SK-N-SH (cell line): ENCODE measurements at regions not wholly inside any gene's neighbourhood (a gene's known extent, or its start where the extent isn't known, plus 50 kb on each side); places are given as distances from the start of the nearest gene placed in this dataset.

ENCODE experiments used
- CTCF ChIA-PET: fragments of 300-600, 350-600 bp; formaldehyde crosslinking; extraction: SDS; loops from one replicate; lab custom pipeline; 2021; lab: Yijun Ruan, JAX
- POLR2A ChIA-PET: fragments of 350-600 bp; sonication (Branson Sonifier 250); formaldehyde crosslinking; extraction: SDS; loops from one replicate; lab custom pipeline; 2020; ENCODE audit warnings: antibody characterized with exemption, inconsistent platforms; lab: Yijun Ruan, JAX
- DNase-seq: peaks from one replicate; pipeline ENCODE4 v3.0.0; 2012
- H2AFZ ChIP-seq: fragments of 200-600 bp; sonication (generic); 2 replicates; pipeline ENCODE4 v1.8.1; 2016; ENCODE audit warnings: antibody characterized with exemption, mild to moderate bottlenecking, low read depth
- H3F3A ChIP-seq: fragments of 200-600 bp; sonication (generic); replicated peaks from 2 replicates; pipeline ENCODE3; 2016; ENCODE audit warnings: antibody characterized with exemption, mild to moderate bottlenecking; ENCODE audit not compliant: insufficient read depth
- H3K27ac ChIP-seq, 2 experiments: fragments of 200-500 bp in 1 of 2; fragments of 200-600 bp in 1 of 2; sonication (Bioruptor generic) in 1 of 2; sonication (generic), shearing (Covaris generic) in 1 of 2; 2 replicates each; pipeline versions ENCODE4 v1.5.1 to v1.6.1; 2014 to 2016; ENCODE audit warnings: low read depth in 2 of 2, inconsistent platforms in 1 of 2, low read length in 1 of 2, mild to moderate bottlenecking in 1 of 2, mixed read lengths in 1 of 2
- H3K27me3 ChIP-seq: fragments of 200-600 bp; sonication (generic), shearing (Covaris generic); 2 replicates; pipeline ENCODE4 v1.6.1; 2016; ENCODE audit warnings: mixed run types; ENCODE audit not compliant: insufficient read depth
- H3K36me3 ChIP-seq, 2 experiments: fragments of 200-500 bp in 1 of 2; fragments of 200-600 bp in 1 of 2; sonication (Bioruptor generic) in 1 of 2; sonication (generic) in 1 of 2; replicated peaks in 1 of 2; 2 replicates each; pipeline versions ENCODE3 to v1.5.1; 2014 to 2016; ENCODE audit warnings: low read length in 1 of 2, mild to moderate bottlenecking in 1 of 2; ENCODE audit not compliant: insufficient read depth in 2 of 2, control insufficient read depth in 1 of 2
- H3K4me1 ChIP-seq, 2 experiments: fragments of 200-500 bp in 1 of 2; fragments of 200-600 bp in 1 of 2; sonication (Bioruptor generic) in 1 of 2; sonication (generic), shearing (Covaris generic) in 1 of 2; 2 replicates each; pipeline versions ENCODE4 v1.5.1 to v1.6.1; 2014 to 2016; ENCODE audit warnings: low read depth in 1 of 2, low read length in 1 of 2, mixed run types in 1 of 2; ENCODE audit not compliant: insufficient read depth in 2 of 2, control insufficient read depth in 1 of 2
- H3K4me2 ChIP-seq: fragments of 200-600 bp; sonication (generic), shearing (Covaris generic); 2 replicates; pipeline ENCODE4 v1.6.1; 2017; ENCODE audit warnings: mixed run types
- H3K4me3 ChIP-seq, 2 experiments: fragments of 200-500 bp in 1 of 2; fragments of 200-600 bp in 1 of 2; sonication (Bioruptor generic) in 1 of 2; sonication (generic), shearing (Covaris generic) in 1 of 2; 2 replicates each; pipeline versions ENCODE4 v1.5.1 to v1.8.1; 2014 to 2016; ENCODE audit warnings: low read depth in 2 of 2, inconsistent platforms in 1 of 2, low read length in 1 of 2, mild to moderate bottlenecking in 1 of 2, mixed read lengths in 1 of 2, moderate library complexity in 1 of 2
- H3K79me2 ChIP-seq: fragments of 200-600 bp; sonication (generic); 2 replicates; pipeline ENCODE4 v1.8.1; 2017; ENCODE audit warnings: mild to moderate bottlenecking; ENCODE audit not compliant: insufficient read depth
- H3K9ac ChIP-seq: fragments of 200-600 bp; sonication (generic); 2 replicates; pipeline ENCODE4 v1.6.1; 2017; ENCODE audit warnings: mixed run types
- H3K9me2 ChIP-seq: fragments of 200-600 bp; sonication (generic); 2 replicates; pipeline ENCODE4 v1.6.1; 2017; ENCODE audit warnings: mixed run types
- H3K9me3 ChIP-seq: fragments of 200-600 bp; sonication (generic); 2 replicates; pipeline ENCODE4 v1.6.1; 2017; ENCODE audit warnings: mixed run types, mild to moderate bottlenecking, moderate library complexity
- H4K20me1 ChIP-seq: fragments of 200-600 bp; sonication (generic); 2 replicates; pipeline ENCODE4 v1.6.1; 2017; ENCODE audit warnings: mild to moderate bottlenecking, mixed run types; ENCODE audit not compliant: insufficient read depth
- ELF1 ChIP-seq: IDR thresholded peaks from 2 replicates; pipeline ENCODE4 v1.4.0; 2012
- EP300 ChIP-seq, 2 experiments: IDR thresholded peaks; 2 replicates each; pipeline versions ENCODE4 v1.4.0 to v1.6.1; 2012; ENCODE audit warnings: borderline replicate concordance in 1 of 2, low read depth in 1 of 2, low read length in 1 of 2
- FOXM1 ChIP-seq: IDR thresholded peaks from 2 replicates; pipeline ENCODE4 v1.4.0; 2012; ENCODE audit warnings: low read depth, mild to moderate bottlenecking
- NFIC ChIP-seq: IDR thresholded peaks from 2 replicates; pipeline ENCODE4 v1.4.0; 2012; ENCODE audit warnings: borderline replicate concordance
- POLR2AphosphoS5 ChIP-seq: IDR thresholded peaks from 2 replicates; pipeline ENCODE4 v1.6.1; 2012; ENCODE audit warnings: low read depth, low read length
- RCOR1 ChIP-seq: fragments of 150-350 bp; IDR thresholded peaks from 2 replicates; pipeline ENCODE4 v1.6.1; 2017; ENCODE audit warnings: antibody characterized with exemption, low read length
- RFX5 ChIP-seq: IDR thresholded peaks from 2 replicates; pipeline ENCODE4 v1.6.1; 2012; ENCODE audit warnings: mild to moderate bottlenecking, improper control_type of control experiment, low read length
- SMC3 ChIP-seq: IDR thresholded peaks from 2 replicates; pipeline ENCODE4 v1.6.1; 2012; ENCODE audit warnings: low read depth, low read length, improper control_type of control experiment
- YY1 ChIP-seq: IDR thresholded peaks from 2 replicates; pipeline ENCODE4 v1.4.0; 2012; ENCODE audit warnings: low read depth, mild to moderate bottlenecking
- TF ChIP-seq, protein P1 (sequence below): fragments of 150-350 bp; IDR thresholded peaks from 2 replicates; pipeline ENCODE4 v1.6.1; 2016; ENCODE audit warnings: mild to moderate bottlenecking, low read depth, low read length
- TF ChIP-seq, protein P2 (sequence below): IDR thresholded peaks from 2 replicates; pipeline ENCODE4 v1.4.0; 2012; ENCODE audit warnings: low read depth
- TF ChIP-seq, protein P3 (sequence below): IDR thresholded peaks from 2 replicates; pipeline ENCODE4 v1.4.0; 2012; ENCODE audit warnings: low read depth, borderline replicate concordance

- TF ChIP-seq, protein P1, sequence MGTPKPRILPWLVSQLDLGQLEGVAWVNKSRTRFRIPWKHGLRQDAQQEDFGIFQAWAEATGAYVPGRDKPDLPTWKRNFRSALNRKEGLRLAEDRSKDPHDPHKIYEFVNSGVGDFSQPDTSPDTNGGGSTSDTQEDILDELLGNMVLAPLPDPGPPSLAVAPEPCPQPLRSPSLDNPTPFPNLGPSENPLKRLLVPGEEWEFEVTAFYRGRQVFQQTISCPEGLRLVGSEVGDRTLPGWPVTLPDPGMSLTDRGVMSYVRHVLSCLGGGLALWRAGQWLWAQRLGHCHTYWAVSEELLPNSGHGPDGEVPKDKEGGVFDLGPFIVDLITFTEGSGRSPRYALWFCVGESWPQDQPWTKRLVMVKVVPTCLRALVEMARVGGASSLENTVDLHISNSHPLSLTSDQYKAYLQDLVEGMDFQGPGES, result no peak
Measured at GRCh38 chr4:30916337-30917274, 196.4 kb downstream of the PCDH7 start (continued).

DNA sequence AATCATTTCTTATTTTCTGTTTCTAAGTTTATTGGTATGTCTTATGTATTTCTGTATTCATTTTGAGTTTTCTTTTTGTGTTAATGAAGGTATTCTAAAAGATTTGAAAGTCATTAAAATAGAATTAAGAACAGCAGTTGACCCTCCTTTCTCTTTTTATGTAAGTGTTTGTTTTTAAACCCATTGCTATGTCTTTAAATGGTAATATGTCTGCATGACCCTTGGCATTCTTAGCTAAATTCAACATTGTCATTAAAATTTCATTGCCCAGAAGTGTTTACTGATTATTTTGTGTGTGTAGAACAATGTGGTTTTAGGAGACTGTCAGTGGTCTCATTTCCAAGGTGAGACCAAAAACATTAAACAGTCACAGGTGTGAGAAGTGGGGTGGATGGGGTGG lies 197.8 kb downstream of the PCDH7 start:
- ChIA-PET CTCF (interaction anchor here (0.9 kb wide), 1 partner anchor 26 kb away, joined by 3 read pairs; no protein-coding TSS in a partner anchor), POLR2A (no interaction called here)
- TF ChIP-seq NFIC (no peak), SMC3 (no peak), RFX5 (no peak), POLR2AphosphoS5 (no peak), EP300 (IDR thresholded peaks at IDR 0.05; ENCODE audit: borderline replicate concordance in 1 of 2, low read depth in 1 of 2, low read length in 1 of 2) (no peak), YY1 (no peak), FOXM1 (no peak), ELF1 (no peak), RCOR1 (no peak)
- TF ChIP-seq, protein P1, result no peak
- TF ChIP-seq, protein P2, sequence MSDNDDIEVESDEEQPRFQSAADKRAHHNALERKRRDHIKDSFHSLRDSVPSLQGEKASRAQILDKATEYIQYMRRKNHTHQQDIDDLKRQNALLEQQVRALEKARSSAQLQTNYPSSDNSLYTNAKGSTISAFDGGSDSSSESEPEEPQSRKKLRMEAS, result no peak
- TF ChIP-seq, protein P3, sequence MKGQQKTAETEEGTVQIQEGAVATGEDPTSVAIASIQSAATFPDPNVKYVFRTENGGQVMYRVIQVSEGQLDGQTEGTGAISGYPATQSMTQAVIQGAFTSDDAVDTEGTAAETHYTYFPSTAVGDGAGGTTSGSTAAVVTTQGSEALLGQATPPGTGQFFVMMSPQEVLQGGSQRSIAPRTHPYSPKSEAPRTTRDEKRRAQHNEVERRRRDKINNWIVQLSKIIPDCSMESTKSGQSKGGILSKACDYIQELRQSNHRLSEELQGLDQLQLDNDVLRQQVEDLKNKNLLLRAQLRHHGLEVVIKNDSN, result no peak
- Histone ChIP-seq H3K27ac (no peak overlapping the region), H3K9me3 (no peaks in the 10 kb centered on the region), H3K4me3 (no peak overlapping the region), H3K9ac (no peak overlapping the region), H3K27me3 (no peaks in the 10 kb centered on the region), H2AFZ (no peak overlapping the region), H4K20me1 (no peaks in the 10 kb centered on the region), H3K4me2 (no peak overlapping the region), H3K79me2 (no peaks in the 10 kb centered on the region), H3K4me1 (no peaks in the 10 kb centered on the region), H3F3A (no peaks in the 10 kb centered on the region), H3K36me3 (no peaks in the 10 kb centered on the region), H3K9me2 (0 out of 2 replicates have a peak, but pooled peaks cover 4% of the 10 kb centered on the region)
- DNase-seq, result no peak
